H1 (cell line): ENCODE measurements at regions not wholly inside any gene's neighbourhood (a gene's known extent, or its start where the extent isn't known, plus 50 kb on each side); places are given as distances from the start of the nearest gene placed in this dataset.

ENCODE experiments used
- CTCF ChIA-PET: fragments of 300-600 bp; sonication (Branson Sonifier 250); formaldehyde crosslinking; loops from one replicate; lab custom pipeline; 2021; ENCODE audit not compliant: partially characterized antibody; lab: Charles Lee
- POLR2A ChIA-PET: fragments of 300-600 bp; sonication (Branson Sonifier 250); formaldehyde crosslinking; loops from one replicate; lab custom pipeline; 2021; ENCODE audit warnings: inconsistent platforms; ENCODE audit not compliant: partially characterized antibody; lab: Charles Lee
- DNase-seq, 2 experiments: peaks; one replicate each; pipeline versions ENCODE4 v3.0.0 to v3.0.0-alpha.2; 2010 to 2022; ENCODE audit warnings: low spot score in 2 of 2, low read depth in 1 of 2, mixed read lengths in 1 of 2
- FAIRE-seq: peaks from 2 replicates; lab custom pipeline; 2011; peaks lifted over from hg19 to GRCh38; lab: Jason Lieb, UNC
- H2AFZ ChIP-seq: 2 replicates; pipeline ENCODE4 v1.8.1; 2012; ENCODE audit warnings: low read length, inconsistent platforms
- H2AK5ac ChIP-seq: 2 replicates; pipeline ENCODE4 v1.6.1; 2013; ENCODE audit warnings: low read depth, low read length
- H2BK120ac ChIP-seq: replicated peaks from 2 replicates; pipeline ENCODE3; 2013; ENCODE audit warnings: low read depth, low read length, inconsistent platforms
- H2BK12ac ChIP-seq: 2 replicates; pipeline ENCODE4 v1.6.1; 2013; ENCODE audit warnings: low read depth, low read length
- H2BK15ac ChIP-seq: 2 replicates; pipeline ENCODE4 v1.6.1; 2013; ENCODE audit warnings: low read length
- H2BK20ac ChIP-seq: 2 replicates; pipeline ENCODE4 v1.6.1; 2013; ENCODE audit warnings: low read length
- H2BK5ac ChIP-seq: 2 replicates; pipeline ENCODE4 v1.6.1; 2013; ENCODE audit warnings: low read depth, low read length
- H3K14ac ChIP-seq: 2 replicates; pipeline ENCODE4 v1.6.1; 2013; ENCODE audit warnings: inconsistent platforms; ENCODE audit not compliant: insufficient read length
- H3K18ac ChIP-seq: 2 replicates; pipeline ENCODE4 v1.6.1; 2013; ENCODE audit warnings: low read length; ENCODE audit errors: extremely low read depth
- H3K23ac ChIP-seq: 2 replicates; pipeline ENCODE4 v1.6.1; 2013; ENCODE audit warnings: inconsistent platforms; ENCODE audit not compliant: insufficient read length
- H3K23me2 ChIP-seq: 2 replicates; pipeline ENCODE4 v1.6.1; 2013; ENCODE audit warnings: low read depth, low read length
- H3K27ac ChIP-seq: 2 replicates; pipeline ENCODE4 v1.6.1; 2011; ENCODE audit warnings: low read depth, low read length, inconsistent platforms
- H3K27me3 ChIP-seq, 4 experiments: replicated peaks in 1 of 4; 1 replicate in 1 of 4; 2 replicates in 3 of 4; pipeline versions ENCODE4 v1.6.1 to v1.8.1; 2011 to 2013; ENCODE audit warnings: low read length in 3 of 4, mild to moderate bottlenecking in 3 of 4, inconsistent platforms in 2 of 4, mixed read lengths in 2 of 4, moderate library complexity in 1 of 4; ENCODE audit not compliant: control insufficient read depth in 3 of 4, insufficient read depth in 3 of 4; ENCODE audit errors: extremely low read depth in 1 of 4
- H3K36me3 ChIP-seq, 4 experiments: 2 replicates each; pipeline versions ENCODE4 v1.6.1 to v1.8.1; 2011 to 2013; ENCODE audit warnings: mild to moderate bottlenecking in 4 of 4, low read length in 3 of 4, moderate library complexity in 2 of 4, control low read depth in 1 of 4, inconsistent platforms in 1 of 4; ENCODE audit not compliant: insufficient read depth in 4 of 4, control insufficient read depth in 2 of 4
- H3K4ac ChIP-seq: replicated peaks from 2 replicates; pipeline ENCODE3; 2013; ENCODE audit warnings: low read length, low read depth, mixed read lengths, inconsistent platforms; ENCODE audit not compliant: insufficient read length
- H3K4me1 ChIP-seq, 4 experiments: replicated peaks in 1 of 4; 1 replicate in 1 of 4; 2 replicates in 3 of 4; pipeline versions ENCODE4 v1.6.1 to v1.8.1; 2011 to 2013; ENCODE audit warnings: low read length in 3 of 4, inconsistent platforms in 2 of 4, mixed read lengths in 1 of 4; ENCODE audit not compliant: insufficient read depth in 4 of 4, control insufficient read depth in 3 of 4
- H3K4me2 ChIP-seq, 2 experiments: 2 replicates each; pipeline versions ENCODE4 v1.6.1 to v1.8.1; 2011 to 2013; ENCODE audit warnings: low read depth in 2 of 2, low read length in 2 of 2, control low read depth in 1 of 2, inconsistent platforms in 1 of 2, mild to moderate bottlenecking in 1 of 2; ENCODE audit not compliant: insufficient read depth in 1 of 2
- H3K4me3 ChIP-seq, 4 experiments: fragments of 200-600, 300-600 bp in 1 of 4; sonication (generic), shearing (Covaris generic), sonication (Bioruptor Twin) in 1 of 4; 2 replicates each; pipeline versions ENCODE4 v1.5.1 to v1.8.1; 2011 to 2016; ENCODE audit warnings: low read length in 4 of 4, low read depth in 3 of 4, control low read depth in 2 of 4, inconsistent platforms in 2 of 4, mild to moderate bottlenecking in 2 of 4, mixed read lengths in 1 of 4, moderate library complexity in 1 of 4; ENCODE audit not compliant: insufficient read depth in 2 of 4; ENCODE audit errors: extremely low read depth in 1 of 4
- H3K56ac ChIP-seq: replicated peaks from 2 replicates; pipeline ENCODE3; 2013; ENCODE audit warnings: low read depth, mild to moderate bottlenecking, mixed read lengths, low read length, inconsistent platforms; ENCODE audit not compliant: insufficient read length
- H3K79me1 ChIP-seq: 2 replicates; pipeline ENCODE4 v1.6.1; 2013; ENCODE audit warnings: low read depth, low read length, control low read depth
- H3K79me2 ChIP-seq, 2 experiments: 2 replicates each; pipeline versions ENCODE4 v1.6.1 to v1.8.1; 2012 to 2013; ENCODE audit warnings: low read length in 2 of 2, mild to moderate bottlenecking in 2 of 2, inconsistent platforms in 1 of 2; ENCODE audit not compliant: insufficient read depth in 2 of 2, control insufficient read depth in 1 of 2
- H3K9ac ChIP-seq, 4 experiments: replicated peaks in 1 of 4; 1 replicate in 1 of 4; 2 replicates in 3 of 4; pipeline versions ENCODE4 v1.6.1 to v1.8.1; 2011 to 2013; ENCODE audit warnings: low read depth in 3 of 4, low read length in 3 of 4, control low read depth in 2 of 4, mild to moderate bottlenecking in 2 of 4, moderate library complexity in 2 of 4, inconsistent platforms in 1 of 4; ENCODE audit errors: extremely low read depth in 1 of 4
- H3K9me3 ChIP-seq, 2 experiments: 2 replicates each; pipeline versions ENCODE4 v1.6.1 to v1.8.1; 2012 to 2013; ENCODE audit warnings: mild to moderate bottlenecking in 2 of 2, moderate library complexity in 2 of 2, control low read depth in 1 of 2, inconsistent platforms in 1 of 2, low read depth in 1 of 2, low read length in 1 of 2, mixed read lengths in 1 of 2; ENCODE audit not compliant: insufficient read depth in 2 of 2
- H4K20me1 ChIP-seq, 2 experiments: replicated peaks in 1 of 2; 2 replicates each; pipeline versions ENCODE3 to v1.8.1; 2011 to 2013; ENCODE audit warnings: inconsistent platforms in 2 of 2, low read length in 2 of 2, mild to moderate bottlenecking in 1 of 2; ENCODE audit not compliant: insufficient read depth in 2 of 2, control insufficient read depth in 1 of 2
- H4K5ac ChIP-seq: 2 replicates; pipeline ENCODE4 v1.6.1; 2013; ENCODE audit warnings: low read length, low read depth, mixed read lengths, inconsistent platforms; ENCODE audit not compliant: insufficient read length
- H4K8ac ChIP-seq: 2 replicates; pipeline ENCODE4 v1.8.0; 2013; ENCODE audit warnings: mild to moderate bottlenecking, moderate library complexity, low read length, inconsistent platforms; ENCODE audit not compliant: insufficient read depth; ENCODE audit errors: extremely low read depth
- H4K91ac ChIP-seq: replicated peaks from 2 replicates; pipeline ENCODE3; 2013; ENCODE audit warnings: low read length, mixed read lengths, inconsistent platforms; ENCODE audit not compliant: insufficient read length
- ATF3 ChIP-seq: IDR thresholded peaks from 2 replicates; pipeline ENCODE4 v1.6.1; 2011; ENCODE audit warnings: low read depth, mild to moderate bottlenecking, low read length; ENCODE audit not compliant: insufficient read depth
- BACH1 ChIP-seq: IDR thresholded peaks from 2 replicates; pipeline ENCODE4 v1.6.1; 2012; ENCODE audit warnings: low read length, improper control_type of control experiment
- BCL11A ChIP-seq, 2 experiments: IDR thresholded peaks; one replicate each; pipeline ENCODE4 v1.6.1; 2011; ENCODE audit warnings: low read depth in 2 of 2, low read length in 2 of 2, mild to moderate bottlenecking in 2 of 2
- BRCA1 ChIP-seq: IDR thresholded peaks from 2 replicates; pipeline ENCODE4 v1.6.1; 2012; ENCODE audit warnings: low read depth, low read length, improper control_type of control experiment
- CREB1 ChIP-seq: IDR thresholded peaks from 2 replicates; pipeline ENCODE4 v1.6.1; 2012; ENCODE audit warnings: inconsistent platforms
- JUN ChIP-seq: IDR thresholded peaks from 2 replicates; pipeline ENCODE4 v1.6.1; 2011; ENCODE audit warnings: low read depth, mild to moderate bottlenecking, improper control_type of control experiment, low read length
- KDM4A ChIP-seq: IDR thresholded peaks from one replicate; pipeline ENCODE4 v1.7.1; 2012; ENCODE audit warnings: low read depth, mild to moderate bottlenecking, moderate library complexity, low read length, inconsistent platforms; ENCODE audit not compliant: severe bottlenecking
- NANOG ChIP-seq: IDR thresholded peaks from 2 replicates; pipeline ENCODE4 v1.6.1; 2011; ENCODE audit warnings: low read length, low read depth, mild to moderate bottlenecking, inconsistent platforms; ENCODE audit not compliant: insufficient read depth, poor library complexity, severe bottlenecking
- PHF8 ChIP-seq: fragments of 200-600 bp; sonication (generic); conservative IDR thresholded peaks from 2 replicates; pipeline ENCODE4 v1.7.1; 2012; ENCODE audit warnings: low read depth, mild to moderate bottlenecking, inconsistent platforms, low read length, moderate library complexity
- POLR2AphosphoS5 ChIP-seq: IDR thresholded peaks from 2 replicates; pipeline ENCODE4 v1.6.1; 2011; ENCODE audit warnings: low read depth, low read length
- POU5F1 ChIP-seq: IDR thresholded peaks from 2 replicates; pipeline ENCODE4 v1.6.1; 2011; ENCODE audit warnings: low read depth, mild to moderate bottlenecking, low read length, moderate library complexity
- RAD21 ChIP-seq, 2 experiments: IDR thresholded peaks in 1 of 2; conservative IDR thresholded peaks in 1 of 2; 2 replicates each; pipeline ENCODE4 v1.6.1; 2011; ENCODE audit warnings: low read depth in 2 of 2, low read length in 2 of 2, improper control_type of control experiment in 1 of 2, inconsistent platforms in 1 of 2, mild to moderate bottlenecking in 1 of 2, moderate library complexity in 1 of 2
- SAP30 ChIP-seq: fragments of 300-600 bp; sonication (generic); IDR thresholded peaks from 2 replicates; pipeline ENCODE4 v1.7.1; 2012; ENCODE audit warnings: low read length, moderate library complexity, mild to moderate bottlenecking, inconsistent platforms; ENCODE audit not compliant: insufficient read depth, insufficient replicate concordance
- SUZ12 ChIP-seq: fragments of 200-600 bp; sonication (generic); IDR thresholded peaks from 2 replicates; pipeline ENCODE4 v1.6.1; 2012; ENCODE audit warnings: mild to moderate bottlenecking, inconsistent platforms, low read length, moderate library complexity, mixed read lengths
- WGBS, 2 experiments: shearing (Covaris generic) in 1 of 2; methylation state at CpG; one replicate each; pipeline versions ENCODE4 v1.1.6 to v1.1.7; 2013 to 2015; ENCODE audit warnings: low lambda C conversion rate in 2 of 2, mixed read lengths in 2 of 2, inconsistent platforms in 1 of 2, low coverage in 1 of 2, missing lambda C conversion rate in 1 of 2; ENCODE audit not compliant: insufficient replicate concordance in 2 of 2, insufficient coverage in 1 of 2, insufficient read length in 1 of 2; ENCODE audit errors: extremely low coverage in 1 of 2, missing lambda C conversion rate in 1 of 2; 5-methylcytosine and 5-hydroxymethylcytosine counted together

- Histone ChIP-seq H2BK15ac (no peak overlapping the region), H3K27me3 (no peaks in the 10 kb centered on the region), H3K4me2 (no peak overlapping the region), H2BK12ac (no peak overlapping the region), H3K23ac (no peak overlapping the region), H3K23me2 (no peaks in the 10 kb centered on the region), H3K9me3 (no peaks in the 10 kb centered on the region; a peak in 1 of 4 replicates), H4K20me1 (no peaks in the 10 kb centered on the region), H3K4me1 (no peaks in the 10 kb centered on the region), H3K4me3 (no peak overlapping the region), H3K18ac (no peak overlapping the region), H2AFZ (no peak overlapping the region), H2AK5ac (no peak overlapping the region), H4K91ac (no peak overlapping the region), H3K14ac (no peak overlapping the region), H3K56ac (no peak overlapping the region), H4K8ac (no peak overlapping the region), H3K27ac (no peak overlapping the region), H2BK20ac (no peak overlapping the region), H3K79me2 (no peaks in the 10 kb centered on the region), H4K5ac (no peak overlapping the region), H2BK5ac (no peak overlapping the region), H3K79me1 (no peaks in the 10 kb centered on the region), H3K4ac (no peak overlapping the region), H3K36me3 (no peaks in the 10 kb centered on the region), H2BK120ac (no peak overlapping the region), H3K9ac (no peak overlapping the region)
- FAIRE-seq, result no peak
- ChIA-PET CTCF (no interaction called here), POLR2A (no interaction called here)
- WGBS, 2 experiments, result 98% methylated on average over 2 of the region's 2 CpGs; no CpG with 5 or more reads in 1 of the 2 experiments
- no peak for DNase-seq
- TF ChIP-seq POLR2AphosphoS5 (no peak), CREB1 (no peak), BACH1 (no peak), BRCA1 (no peak), BCL11A (IDR thresholded peaks at IDR 0.05; ENCODE audit: low read depth in 2 of 2, low read length in 2 of 2) (no peak), KDM4A (no peak), ATF3 (no peak), POU5F1 (no peak), PHF8 (no peak), JUN (no peak), SUZ12 (no peak), NANOG (no peak), RAD21 (IDR thresholded peaks at IDR 0.05 in 1 of 2, conservative IDR thresholded peaks at IDR 0.05 in 1 of 2; ENCODE audit: low read depth in 2 of 2, low read length in 2 of 2) (no peak), SAP30 (no peak)
Observed at GRCh38 chr14:28577711-28578131, 188.9 kb upstream of the FOXG1 start.
